Mammary epithelial cell (primary cell): ENCODE measurements at regions not wholly inside any gene's neighbourhood (a gene's known extent, or its start where the extent isn't known, plus 50 kb on each side); places are given as distances from the start of the nearest gene placed in this dataset.

Experiments used
- EZH2 ChIP-seq: IDR thresholded peaks from 2 replicates; pipeline ENCODE4 v1.6.1; 2012; ENCODE audit warnings: low read length, inconsistent platforms, borderline replicate concordance
- TF ChIP-seq, protein P1 (sequence below), 2 donors: IDR thresholded peaks in 1 of 2; conservative IDR thresholded peaks in 1 of 2; 2 replicates each; pipeline ENCODE4 v1.5.1; 2011 to 2012; ENCODE audit warnings: inconsistent platforms in 2 of 2, low read length in 2 of 2, mild to moderate bottlenecking in 2 of 2, control low read depth in 1 of 2, low read depth in 1 of 2; ENCODE audit not compliant: insufficient read depth in 1 of 2; ENCODE audit errors: extremely low read depth in 1 of 2

DNA sequence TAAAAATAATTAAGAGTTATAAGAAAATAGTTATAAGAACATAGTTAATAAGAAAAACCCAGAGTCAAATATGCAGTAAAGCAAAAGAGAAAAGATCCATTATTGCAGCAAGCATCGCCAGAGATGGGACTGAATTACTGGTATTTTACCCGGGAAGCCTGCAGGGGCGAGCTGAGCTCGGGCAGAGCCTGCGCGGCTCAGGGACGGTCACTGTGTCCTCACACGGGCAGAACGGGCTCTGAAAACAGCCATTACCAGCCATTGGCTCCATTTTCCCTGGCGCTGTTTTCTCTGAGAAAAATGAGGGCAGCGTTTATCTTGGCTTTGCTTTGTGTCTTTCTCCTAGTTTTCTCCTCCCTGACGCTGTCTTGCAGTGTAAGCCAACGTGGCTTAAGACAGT lies 95.3 kb upstream of the ALKAL2 start:
- TF ChIP-seq EZH2, result no peak
- TF ChIP-seq, protein P1, sequence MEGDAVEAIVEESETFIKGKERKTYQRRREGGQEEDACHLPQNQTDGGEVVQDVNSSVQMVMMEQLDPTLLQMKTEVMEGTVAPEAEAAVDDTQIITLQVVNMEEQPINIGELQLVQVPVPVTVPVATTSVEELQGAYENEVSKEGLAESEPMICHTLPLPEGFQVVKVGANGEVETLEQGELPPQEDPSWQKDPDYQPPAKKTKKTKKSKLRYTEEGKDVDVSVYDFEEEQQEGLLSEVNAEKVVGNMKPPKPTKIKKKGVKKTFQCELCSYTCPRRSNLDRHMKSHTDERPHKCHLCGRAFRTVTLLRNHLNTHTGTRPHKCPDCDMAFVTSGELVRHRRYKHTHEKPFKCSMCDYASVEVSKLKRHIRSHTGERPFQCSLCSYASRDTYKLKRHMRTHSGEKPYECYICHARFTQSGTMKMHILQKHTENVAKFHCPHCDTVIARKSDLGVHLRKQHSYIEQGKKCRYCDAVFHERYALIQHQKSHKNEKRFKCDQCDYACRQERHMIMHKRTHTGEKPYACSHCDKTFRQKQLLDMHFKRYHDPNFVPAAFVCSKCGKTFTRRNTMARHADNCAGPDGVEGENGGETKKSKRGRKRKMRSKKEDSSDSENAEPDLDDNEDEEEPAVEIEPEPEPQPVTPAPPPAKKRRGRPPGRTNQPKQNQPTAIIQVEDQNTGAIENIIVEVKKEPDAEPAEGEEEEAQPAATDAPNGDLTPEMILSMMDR (conservative IDR thresholded peaks at IDR 0.05 in 1 of 2, IDR thresholded peaks at IDR 0.05 in 1 of 2; ENCODE audit: extremely low read depth in 1 of 2, insufficient read depth in 1 of 2, low read depth in 1 of 2, low read length in 2 of 2), result no peak
